Kidney (tissue), 13 donors: ENCODE measurements at regions not wholly inside any gene's neighbourhood (a gene's known extent, or its start where the extent isn't known, plus 50 kb on each side); places are given as distances from the start of the nearest gene placed in this dataset.

Experiments
- DNase-seq, 5 donors: peaks; one replicate each; pipeline ENCODE4 v3.0.0-alpha.2; 2013 to 2020
- FAIRE-seq: peaks from 2 replicates; lab custom pipeline; 2012; peaks lifted over from hg19 to GRCh38; lab: Jason Lieb, UNC
- H3K27ac ChIP-seq, 2 donors: one replicate each; pipeline ENCODE4 v1.7.0; 2013; ENCODE audit warnings: low read depth in 2 of 2, low read length in 2 of 2, inconsistent platforms in 1 of 2
- H3K27me3 ChIP-seq: one replicate; pipeline ENCODE4 v1.7.1; 2013; ENCODE audit warnings: low read length, inconsistent platforms; ENCODE audit not compliant: control insufficient read depth, insufficient read depth
- H3K36me3 ChIP-seq, 3 donors: one replicate each; pipeline versions ENCODE4 v1.7.0 to v1.7.1; 2013; ENCODE audit warnings: low read length in 3 of 3, control low read depth in 1 of 3, inconsistent platforms in 1 of 3; ENCODE audit not compliant: insufficient read depth in 3 of 3, control insufficient read depth in 2 of 3
- H3K4me1 ChIP-seq, 3 donors: one replicate each; pipeline versions ENCODE4 v1.7.0 to v1.7.1; 2013; ENCODE audit warnings: low read length in 3 of 3, inconsistent platforms in 1 of 3, low read depth in 1 of 3; ENCODE audit not compliant: control insufficient read depth in 2 of 3, insufficient read depth in 2 of 3
- H3K4me3 ChIP-seq, 3 donors: one replicate each; pipeline versions ENCODE4 v1.7.0 to v1.8.1; 2013; ENCODE audit warnings: low read length in 3 of 3, control low read depth in 1 of 3, inconsistent platforms in 1 of 3
- H3K9ac ChIP-seq, 3 donors: one replicate each; pipeline versions ENCODE4 v1.7.0 to v1.7.1; 2013; ENCODE audit warnings: low read length in 3 of 3, control low read depth in 1 of 3, inconsistent platforms in 1 of 3
- H3K9me3 ChIP-seq, 3 donors: one replicate each; pipeline versions ENCODE4 v1.7.0 to v1.7.1; 2013; ENCODE audit warnings: low read length in 3 of 3, control low read depth in 1 of 3, inconsistent platforms in 1 of 3; ENCODE audit not compliant: control insufficient read depth in 2 of 3, insufficient read depth in 1 of 3
- intact Hi-C: fragments of 100-400 bp; cut with DNase I; formaldehyde crosslinking; loops from one replicate; pipeline ENCODE4 v1.11.1; 2022
- TF ChIP-seq, protein P1 (sequence below): IDR thresholded peaks from 3 replicates; pipeline ENCODE4 v1.5.1; 2012; ENCODE audit warnings: mild to moderate bottlenecking, moderate library complexity, borderline replicate concordance; ENCODE audit not compliant: insufficient read depth; ENCODE audit errors: extremely low read depth
- donor health status: control.
- donor health status: control.
- donor health status: control.
- donor health status: control.
- donor health status: control.
- donor health status: DM: yes; HTN: yes; CAD: no.
- donor health status: Normal renal cell carcinoma (clear cell type).

DNA sequence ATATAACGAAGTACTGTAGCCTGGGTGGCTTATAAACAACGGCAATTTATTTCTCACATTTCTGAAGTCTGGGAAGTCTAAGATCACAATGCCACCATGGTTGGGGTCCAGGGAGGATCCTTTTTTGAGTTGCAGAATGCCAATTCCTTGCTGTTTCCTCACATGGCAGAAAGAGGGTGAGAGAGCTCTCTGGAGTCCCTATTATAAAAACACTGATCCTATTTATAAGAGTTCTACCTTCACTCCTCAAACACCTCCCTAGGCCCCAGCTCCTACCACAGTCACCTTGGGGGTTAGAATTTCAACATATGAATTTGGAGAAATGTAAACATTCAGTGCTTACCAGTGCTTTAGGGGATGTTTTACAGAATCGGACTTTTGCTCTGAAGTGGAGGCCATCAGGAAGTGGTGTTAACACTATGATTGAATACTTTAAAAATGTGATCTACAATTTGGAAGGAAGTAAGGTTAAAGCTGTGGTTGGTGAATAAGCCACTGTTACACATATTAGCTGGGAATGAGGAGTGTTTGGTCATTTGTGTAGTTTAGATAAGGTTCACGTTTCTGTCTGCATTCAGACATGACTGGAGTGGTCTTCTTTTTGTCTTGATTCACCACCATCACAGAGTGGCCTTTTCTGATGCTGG lies 79.9 kb upstream of the SPTLC3 start:
- intact Hi-C loops, result no loop called here
- Histone ChIP-seq H3K36me3 (no peaks in the 10 kb centered on the region), H3K9ac (no peak overlapping the region), H3K9me3 (no peaks in the 10 kb centered on the region), H3K4me1 (no peaks in the 10 kb centered on the region), H3K27me3 (no peaks in the 10 kb centered on the region), H3K27ac (no peak overlapping the region), H3K4me3 (no peak overlapping the region)
- FAIRE-seq (no peak), DNase-seq (no peak)
- TF ChIP-seq, protein P1, sequence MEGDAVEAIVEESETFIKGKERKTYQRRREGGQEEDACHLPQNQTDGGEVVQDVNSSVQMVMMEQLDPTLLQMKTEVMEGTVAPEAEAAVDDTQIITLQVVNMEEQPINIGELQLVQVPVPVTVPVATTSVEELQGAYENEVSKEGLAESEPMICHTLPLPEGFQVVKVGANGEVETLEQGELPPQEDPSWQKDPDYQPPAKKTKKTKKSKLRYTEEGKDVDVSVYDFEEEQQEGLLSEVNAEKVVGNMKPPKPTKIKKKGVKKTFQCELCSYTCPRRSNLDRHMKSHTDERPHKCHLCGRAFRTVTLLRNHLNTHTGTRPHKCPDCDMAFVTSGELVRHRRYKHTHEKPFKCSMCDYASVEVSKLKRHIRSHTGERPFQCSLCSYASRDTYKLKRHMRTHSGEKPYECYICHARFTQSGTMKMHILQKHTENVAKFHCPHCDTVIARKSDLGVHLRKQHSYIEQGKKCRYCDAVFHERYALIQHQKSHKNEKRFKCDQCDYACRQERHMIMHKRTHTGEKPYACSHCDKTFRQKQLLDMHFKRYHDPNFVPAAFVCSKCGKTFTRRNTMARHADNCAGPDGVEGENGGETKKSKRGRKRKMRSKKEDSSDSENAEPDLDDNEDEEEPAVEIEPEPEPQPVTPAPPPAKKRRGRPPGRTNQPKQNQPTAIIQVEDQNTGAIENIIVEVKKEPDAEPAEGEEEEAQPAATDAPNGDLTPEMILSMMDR, result no peak

DNA sequence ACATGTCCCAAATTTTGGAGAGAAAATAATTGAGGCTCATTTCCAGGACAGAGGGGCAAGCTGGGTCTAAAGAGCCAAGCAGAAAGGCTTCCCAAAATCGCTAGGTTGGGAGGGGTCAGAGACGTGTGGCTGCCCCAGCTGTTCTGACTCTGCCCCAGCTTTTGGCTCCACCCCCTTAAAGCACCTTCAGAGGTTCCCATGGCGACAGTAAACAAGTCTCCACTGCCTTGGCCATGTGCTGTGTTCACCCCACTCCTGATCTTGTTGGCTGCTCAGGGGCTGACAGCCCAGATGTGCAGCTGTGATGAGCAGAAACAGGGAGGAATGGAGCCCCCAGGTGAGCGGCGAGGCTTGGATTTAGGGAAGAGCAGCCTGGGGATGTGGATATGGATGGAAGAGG lies 72.8 kb upstream of the SPTLC3 start:
- Histone ChIP-seq H3K27ac (no peak overlapping the region), H3K27me3 (no peaks in the 10 kb centered on the region), H3K4me3 (no peak overlapping the region), H3K36me3 (no peaks in the 10 kb centered on the region), H3K9ac (no peak overlapping the region), H3K4me1 (no peaks in the 10 kb centered on the region), H3K9me3 (no peaks in the 10 kb centered on the region)
- TF ChIP-seq, protein P1, result no peak
- no peak for DNase-seq
- no peak for FAIRE-seq
- intact Hi-C loops, result no loop called here

DNA sequence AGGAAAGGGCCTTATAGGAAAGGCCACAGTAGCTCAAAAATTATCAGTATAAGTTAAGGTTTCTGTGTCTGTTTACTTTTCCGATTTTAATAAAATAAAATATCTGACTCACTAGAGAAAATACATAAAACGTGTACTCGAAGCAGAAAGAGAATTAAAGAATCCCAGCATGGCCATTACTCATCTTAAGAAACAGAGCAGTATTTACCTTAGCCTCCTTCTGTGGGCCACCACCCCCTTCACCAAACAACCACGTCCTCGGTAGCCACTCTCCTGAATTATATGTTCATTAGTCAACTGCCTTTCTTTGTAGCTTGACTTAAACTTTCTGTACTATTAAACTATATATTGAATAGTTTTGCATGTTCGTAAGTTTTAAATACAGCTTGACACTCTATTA lies 72.2 kb upstream of the SPTLC3 start:
- Histone ChIP-seq H3K36me3 (no peaks in the 10 kb centered on the region), H3K9me3 (no peaks in the 10 kb centered on the region), H3K4me1 (no peaks in the 10 kb centered on the region), H3K9ac (no peak overlapping the region), H3K4me3 (no peak overlapping the region), H3K27ac (no peak overlapping the region), H3K27me3 (no peaks in the 10 kb centered on the region)
- TF ChIP-seq, protein P1, result no peak
- DNase-seq (no peak), FAIRE-seq (no peak)
- intact Hi-C loops, result no loop called here

DNA sequence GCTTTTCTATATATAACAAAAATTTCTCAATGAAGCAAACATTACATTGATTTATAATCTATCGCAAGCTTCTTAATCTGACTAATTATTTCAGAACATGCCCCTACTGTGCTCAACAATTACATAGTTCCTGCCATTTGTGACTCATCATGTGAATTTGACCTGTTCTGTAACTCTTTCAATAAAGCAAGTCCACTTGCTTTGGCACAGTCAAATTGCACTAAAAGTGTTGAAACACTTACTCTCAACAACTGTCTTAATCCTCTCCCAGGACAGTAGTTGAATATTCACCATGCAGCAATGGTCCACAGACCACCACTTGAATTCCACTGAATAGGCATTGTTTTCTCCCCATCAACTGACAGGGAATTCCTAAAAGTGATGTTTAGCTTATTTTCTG lies 67.7 kb upstream of the SPTLC3 start:
- intact Hi-C loops, result no loop called here
- H3K9ac ChIP-seq, result no peak overlapping the region

More for the DNA sequence above, 67.7 kb upstream of the SPTLC3 start:
- no peaks in the 10 kb centered on the region for H3K9me3 ChIP-seq
- DNase-seq (no peak), FAIRE-seq (no peak)
- no peak overlapping the region for H3K27ac ChIP-seq
- H3K4me1 ChIP-seq, result no peaks in the 10 kb centered on the region
- H3K27me3 ChIP-seq, result no peaks in the 10 kb centered on the region
- H3K36me3 ChIP-seq, result no peaks in the 10 kb centered on the region
- H3K4me3 ChIP-seq, result no peak overlapping the region
- TF ChIP-seq, protein P1, result no peak
